Activated B cell treated with CpG ODN at 0.5 μM for 24 hours (primary cell): ENCODE measurements at regions not wholly inside any gene's neighbourhood (a gene's known extent, or its start where the extent isn't known, plus 50 kb on each side); places are given as distances from the start of the nearest gene placed in this dataset.

Source experiments
- ATAC-seq: fragments of 200-7000 bp; cut with Tn5 transposase; one replicate; pipeline ENCODE4 v1.10.0; 2021; ENCODE audit warnings: low read depth, mild to moderate bottlenecking, moderate library complexity
- CTCF ChIA-PET: fragments of 350-600 bp; sonication (Branson Sonifier 250); formaldehyde crosslinking; loops from one replicate; lab custom pipeline; 2021; ENCODE audit warnings: antibody characterized with exemption; lab: Charles Lee
- POLR2A ChIA-PET: fragments of 350-600 bp; sonication (Branson Sonifier 250); formaldehyde crosslinking; loops from one replicate; lab custom pipeline; 2021; ENCODE audit warnings: antibody characterized with exemption; lab: Charles Lee
- DNase-seq: peaks from one replicate; pipeline ENCODE4 v3.0.0; 2022
- H3K27ac Mint-ChIP-seq: one replicate; pipeline ENCODE4 v1.8.0; 2020; ENCODE audit warnings: mixed read lengths
- H3K27me3 Mint-ChIP-seq: one replicate; pipeline ENCODE4 v1.8.0; 2021; ENCODE audit warnings: mixed read lengths
- H3K36me3 Mint-ChIP-seq: one replicate; pipeline ENCODE4 v1.8.0; 2021; ENCODE audit warnings: low read depth, mixed read lengths
- H3K4me1 Mint-ChIP-seq: one replicate; pipeline ENCODE4 v1.8.0; 2021; ENCODE audit warnings: mixed read lengths
- H3K4me3 Mint-ChIP-seq: one replicate; pipeline ENCODE4 v1.8.0; 2020; ENCODE audit warnings: mild to moderate bottlenecking, mixed read lengths
- H3K9me3 Mint-ChIP-seq: one replicate; pipeline ENCODE4 v1.8.0; 2020; ENCODE audit warnings: mixed read lengths
- intact Hi-C: fragments of 100-400 bp; cut with micrococcal nuclease; formaldehyde crosslinking; loops from one replicate; pipeline ENCODE4 v1.15.1; 2024
- TF ChIP-seq, protein P1 (sequence below): fragments of 200-600 bp; IDR thresholded peaks from one replicate; pipeline ENCODE4 v1.8.0; 2022; ENCODE audit warnings: antibody characterized with exemption, mild to moderate bottlenecking

DNA sequence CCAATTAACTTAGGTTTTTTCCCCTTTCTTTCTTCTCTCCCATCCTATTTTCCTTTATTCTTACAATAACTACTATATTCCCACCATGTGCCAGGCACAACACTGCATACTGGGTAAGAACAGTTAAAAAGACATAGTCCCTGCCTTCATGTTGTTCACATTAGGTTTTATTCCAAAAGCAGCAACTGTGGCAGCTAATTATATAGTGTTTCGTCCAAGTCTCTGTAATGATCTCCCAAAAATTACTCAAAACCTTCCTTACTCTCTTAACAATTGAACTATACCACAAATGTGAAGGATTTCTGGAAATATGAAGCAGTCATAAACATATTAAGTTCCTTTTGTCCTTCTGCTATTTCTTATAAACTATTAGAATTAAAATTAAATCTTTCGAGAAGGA lies 184.1 kb upstream of the C11orf58 start:
- TF ChIP-seq, protein P1, sequence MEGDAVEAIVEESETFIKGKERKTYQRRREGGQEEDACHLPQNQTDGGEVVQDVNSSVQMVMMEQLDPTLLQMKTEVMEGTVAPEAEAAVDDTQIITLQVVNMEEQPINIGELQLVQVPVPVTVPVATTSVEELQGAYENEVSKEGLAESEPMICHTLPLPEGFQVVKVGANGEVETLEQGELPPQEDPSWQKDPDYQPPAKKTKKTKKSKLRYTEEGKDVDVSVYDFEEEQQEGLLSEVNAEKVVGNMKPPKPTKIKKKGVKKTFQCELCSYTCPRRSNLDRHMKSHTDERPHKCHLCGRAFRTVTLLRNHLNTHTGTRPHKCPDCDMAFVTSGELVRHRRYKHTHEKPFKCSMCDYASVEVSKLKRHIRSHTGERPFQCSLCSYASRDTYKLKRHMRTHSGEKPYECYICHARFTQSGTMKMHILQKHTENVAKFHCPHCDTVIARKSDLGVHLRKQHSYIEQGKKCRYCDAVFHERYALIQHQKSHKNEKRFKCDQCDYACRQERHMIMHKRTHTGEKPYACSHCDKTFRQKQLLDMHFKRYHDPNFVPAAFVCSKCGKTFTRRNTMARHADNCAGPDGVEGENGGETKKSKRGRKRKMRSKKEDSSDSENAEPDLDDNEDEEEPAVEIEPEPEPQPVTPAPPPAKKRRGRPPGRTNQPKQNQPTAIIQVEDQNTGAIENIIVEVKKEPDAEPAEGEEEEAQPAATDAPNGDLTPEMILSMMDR: no peak
- no peaks in the 10 kb centered on the region for H3K27me3 Mint-ChIP-seq
- H3K36me3 Mint-ChIP-seq: no peaks in the 10 kb centered on the region
- intact Hi-C loops: no loop called here
- POLR2A ChIA-PET: no interaction called here
- no peak overlapping the region for H3K4me3 Mint-ChIP-seq
- no peak overlapping the region for H3K27ac Mint-ChIP-seq
- DNase-seq (no peak), ATAC-seq (no peak)
- CTCF ChIA-PET: no interaction called here
- H3K9me3 Mint-ChIP-seq: peaks cover 1% of the 10 kb centered on the region
- H3K4me1 Mint-ChIP-seq: no peaks in the 10 kb centered on the region

DNA sequence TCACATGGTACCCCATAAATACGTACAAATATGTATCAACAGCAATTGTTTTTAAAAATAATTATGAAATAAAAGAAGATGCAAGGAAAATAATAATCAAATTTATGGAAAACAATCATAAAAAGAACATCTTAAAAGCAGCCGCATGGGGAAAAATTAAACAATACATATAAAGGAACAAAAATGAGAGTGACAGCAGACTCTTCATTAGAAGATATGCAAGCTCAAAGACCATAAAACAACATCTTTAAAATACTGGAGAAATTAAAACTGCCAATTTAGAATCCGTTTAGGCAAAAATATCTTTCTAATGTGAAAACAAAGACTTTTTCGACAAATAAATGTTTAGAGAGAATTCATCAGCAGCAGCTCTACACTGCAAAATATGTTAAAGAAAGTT lies 190.6 kb upstream of the C11orf58 start:
- intact Hi-C loops: no loop called here
- no peak for DNase-seq
- Mint-ChIP-seq H3K4me1 (no peaks in the 10 kb centered on the region), H3K4me3 (no peak overlapping the region), H3K27ac (no peak overlapping the region), H3K9me3 (peaks cover 8% of the 10 kb centered on the region), H3K27me3 (no peaks in the 10 kb centered on the region), H3K36me3 (no peaks in the 10 kb centered on the region)
- no peak for ATAC-seq
- POLR2A ChIA-PET: no interaction called here
- TF ChIP-seq, protein P1: no peak
- CTCF ChIA-PET: no interaction called here

DNA sequence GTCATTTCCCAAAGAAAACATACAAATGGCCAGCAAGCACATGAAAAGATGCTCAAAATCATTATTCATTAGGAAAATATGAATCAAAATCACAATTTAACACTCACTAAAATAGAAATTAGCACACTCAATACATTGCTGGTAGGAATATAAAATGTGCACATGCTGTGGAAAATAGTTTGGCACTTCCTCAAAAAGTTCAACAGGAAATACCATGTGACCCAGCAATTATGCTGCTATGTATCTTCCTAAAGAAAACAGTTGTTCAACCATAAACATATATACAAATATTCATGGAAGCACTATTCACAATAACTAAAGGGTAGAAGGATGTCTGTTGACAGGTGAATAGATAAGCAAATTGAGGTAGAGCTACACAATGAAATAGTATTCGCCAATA lies 187.3 kb upstream of the SOX6 start:
- Mint-ChIP-seq H3K27me3 (no peaks in the 10 kb centered on the region), H3K27ac (no peak overlapping the region), H3K9me3 (peaks cover 7% of the 10 kb centered on the region), H3K4me1 (no peaks in the 10 kb centered on the region), H3K36me3 (no peaks in the 10 kb centered on the region), H3K4me3 (no peak overlapping the region)
- ChIA-PET POLR2A (no interaction called here), CTCF (no interaction called here)
- DNase-seq (no peak), ATAC-seq (no peak)
- intact Hi-C loops: no loop called here
- TF ChIP-seq, protein P1: no peak

DNA sequence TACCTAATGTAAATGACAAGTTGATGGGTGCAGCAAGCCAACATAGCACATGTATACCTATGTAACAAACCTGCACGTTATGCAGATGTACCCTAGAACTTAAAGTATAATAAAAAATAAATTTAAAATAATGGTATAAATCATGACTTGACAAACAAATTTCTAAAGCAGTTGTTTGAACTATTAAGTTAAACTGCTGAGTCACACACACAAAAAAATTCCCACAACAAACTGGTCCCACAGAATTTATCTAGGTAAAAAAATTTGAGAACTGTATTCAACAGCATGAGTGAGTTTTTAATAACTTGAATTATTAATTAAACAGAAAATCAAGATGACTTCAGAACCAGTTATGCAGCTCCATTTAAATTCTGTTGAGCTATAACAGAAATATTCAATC lies 186.0 kb upstream of the SOX6 start:
- H3K4me3 Mint-ChIP-seq: no peak overlapping the region
- TF ChIP-seq, protein P1: no peak
- DNase-seq: no peak
- no peaks in the 10 kb centered on the region for H3K36me3 Mint-ChIP-seq
- intact Hi-C loops: no loop called here
- H3K9me3 Mint-ChIP-seq: peaks cover 5% of the 10 kb centered on the region
- no peaks in the 10 kb centered on the region for H3K27me3 Mint-ChIP-seq
- ChIA-PET POLR2A (no interaction called here), CTCF (no interaction called here)
- H3K4me1 Mint-ChIP-seq: no peaks in the 10 kb centered on the region
- no peak overlapping the region for H3K27ac Mint-ChIP-seq
- ATAC-seq: no peak

DNA sequence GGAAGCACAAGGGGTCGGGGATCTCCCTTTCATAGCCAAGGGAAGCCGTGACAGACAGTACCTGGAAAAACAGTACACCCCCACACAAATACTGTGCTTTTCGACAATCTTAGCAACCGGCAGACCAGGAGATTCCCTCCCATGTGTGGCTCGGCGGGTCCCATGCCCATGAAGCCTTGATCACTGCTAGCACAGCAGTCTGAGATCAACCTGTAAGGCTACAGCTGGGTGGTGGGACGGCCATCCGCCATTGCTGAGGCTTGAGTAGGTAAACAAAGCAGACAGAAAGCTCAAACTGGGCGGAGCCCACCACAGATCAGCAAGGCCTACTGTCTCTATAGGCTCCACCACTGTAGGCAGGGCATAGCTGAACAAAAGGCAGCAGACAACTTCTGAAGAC lies 180.2 kb upstream of the SOX6 start:
- TF ChIP-seq, protein P1: no peak
- H3K4me1 Mint-ChIP-seq: no peaks in the 10 kb centered on the region
- H3K27me3 Mint-ChIP-seq: no peaks in the 10 kb centered on the region
- POLR2A ChIA-PET: no interaction called here
- H3K36me3 Mint-ChIP-seq: no peaks in the 10 kb centered on the region
- ATAC-seq: no peak
- no peak overlapping the region for H3K4me3 Mint-ChIP-seq
- no peak overlapping the region for H3K27ac Mint-ChIP-seq
- intact Hi-C loops: no loop called here
- no peak for DNase-seq
- H3K9me3 Mint-ChIP-seq: peaks cover 3% of the 10 kb centered on the region
- CTCF ChIA-PET: no interaction called here
